ENCODE measurements at regions not wholly inside any gene's neighbourhood (a gene's known extent, or its start where the extent isn't known, plus 50 kb on each side); places are given as distances from the start of the nearest gene placed in this dataset.
A peak's percentile ranks its signal among the peaks of the same experiment; 100 is the strongest.

DNA sequence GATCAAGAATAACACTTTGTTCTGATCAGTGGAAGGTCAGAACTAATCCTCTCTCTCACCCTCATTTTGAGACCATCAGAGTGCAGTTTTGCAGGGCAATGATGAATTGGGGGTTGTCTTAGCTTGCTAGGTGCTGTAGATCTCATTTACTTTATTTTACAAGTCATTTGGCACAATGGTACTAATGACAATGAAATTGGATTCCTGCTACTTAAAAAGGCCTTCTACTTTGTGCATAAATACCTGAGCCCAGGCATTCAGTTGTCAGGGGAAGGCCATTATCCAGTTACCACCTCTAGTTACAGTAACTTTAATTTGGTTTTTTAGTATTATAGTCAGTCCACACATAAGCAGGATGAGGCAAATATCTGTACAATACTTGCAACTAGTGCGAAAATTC is 240.0 kb downstream of the HDGFL1 start:
- no peak for DNase-seq (ENCODE audit: low spot score)

- DNase-seq (ENCODE audit: low spot score) = no peak
These were observed 249.8 kb downstream of the HDGFL1 start for GRCh38 chr6:22819209-22819608.

DNA sequence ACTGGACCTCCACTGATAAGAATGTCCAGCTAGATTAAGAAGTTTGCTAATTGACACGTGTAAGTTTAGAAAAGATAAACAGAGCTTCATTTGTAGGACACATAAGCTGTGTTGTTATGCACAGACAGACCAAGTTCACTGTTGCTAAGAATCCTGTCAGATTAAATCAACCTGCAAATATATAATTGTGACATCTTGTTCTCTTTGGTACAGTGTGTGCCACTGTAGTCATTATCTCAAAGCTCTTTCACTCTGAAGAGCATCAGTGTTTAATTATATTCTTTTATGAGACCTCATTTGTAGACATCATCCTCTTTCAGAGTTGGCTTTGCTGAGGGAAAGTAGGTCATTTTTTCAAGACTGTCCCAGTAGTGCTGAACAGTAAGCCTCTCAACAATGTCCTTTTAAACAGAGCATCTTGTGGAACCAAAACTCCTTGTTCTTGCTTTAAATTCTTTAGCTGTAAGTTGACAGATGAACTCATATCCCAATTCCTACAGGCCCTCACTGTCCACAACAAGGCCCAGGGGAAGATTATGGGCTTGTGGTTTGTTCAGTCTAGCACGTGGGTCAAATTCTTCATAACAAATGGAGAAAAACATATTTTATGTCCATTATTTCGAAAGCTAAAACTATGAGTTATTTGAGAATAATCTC is 252.4 kb downstream of the HDGFL1 start:
- no peak for DNase-seq (ENCODE audit: low spot score)

DNA sequence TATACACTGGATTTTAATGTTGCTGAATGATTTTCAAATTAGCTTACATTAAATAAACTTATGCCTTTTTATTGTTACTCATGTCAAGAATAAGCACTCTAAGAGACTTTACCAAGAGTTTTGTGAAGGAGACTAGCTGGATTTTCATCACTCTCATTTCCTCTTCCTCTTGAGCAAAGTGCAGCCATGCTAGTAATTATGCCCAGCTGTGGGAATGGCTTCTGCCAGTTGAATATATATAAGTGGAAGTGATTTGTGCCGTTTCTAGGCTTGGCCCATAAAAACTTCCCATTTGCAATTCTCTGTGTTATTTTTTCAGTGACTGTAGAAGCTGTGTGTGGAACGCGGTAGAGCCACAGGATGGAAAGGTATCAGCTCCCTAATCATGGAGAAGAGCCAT is 255.8 kb downstream of the HDGFL1 start:
- DNase-seq (ENCODE audit: low spot score) = no peak

- DNase-seq (ENCODE audit: low spot score) = no peak
These were observed 257.6 kb downstream of the HDGFL1 start for GRCh38 chr6:22826961-22827360.

DNA sequence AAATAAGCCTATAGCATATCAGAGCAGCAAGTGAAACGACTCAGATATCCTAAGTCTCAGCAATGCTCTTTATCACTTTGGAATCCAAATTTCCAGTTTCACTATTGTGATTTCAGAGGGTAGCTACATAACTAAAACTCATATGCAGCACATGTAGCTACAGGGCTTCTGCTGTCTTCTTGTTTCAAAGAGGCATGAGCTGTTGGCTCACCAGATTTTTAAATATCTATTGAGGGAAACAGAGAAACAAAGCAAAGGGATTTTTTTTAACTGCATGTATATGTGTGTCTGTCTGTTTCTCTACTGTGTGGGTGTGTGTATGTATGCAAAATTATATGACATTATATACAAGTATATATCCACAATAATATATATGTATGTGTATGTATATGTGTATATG is 258.4 kb downstream of the HDGFL1 start:
- no peak for DNase-seq (ENCODE audit: low spot score)

DNA sequence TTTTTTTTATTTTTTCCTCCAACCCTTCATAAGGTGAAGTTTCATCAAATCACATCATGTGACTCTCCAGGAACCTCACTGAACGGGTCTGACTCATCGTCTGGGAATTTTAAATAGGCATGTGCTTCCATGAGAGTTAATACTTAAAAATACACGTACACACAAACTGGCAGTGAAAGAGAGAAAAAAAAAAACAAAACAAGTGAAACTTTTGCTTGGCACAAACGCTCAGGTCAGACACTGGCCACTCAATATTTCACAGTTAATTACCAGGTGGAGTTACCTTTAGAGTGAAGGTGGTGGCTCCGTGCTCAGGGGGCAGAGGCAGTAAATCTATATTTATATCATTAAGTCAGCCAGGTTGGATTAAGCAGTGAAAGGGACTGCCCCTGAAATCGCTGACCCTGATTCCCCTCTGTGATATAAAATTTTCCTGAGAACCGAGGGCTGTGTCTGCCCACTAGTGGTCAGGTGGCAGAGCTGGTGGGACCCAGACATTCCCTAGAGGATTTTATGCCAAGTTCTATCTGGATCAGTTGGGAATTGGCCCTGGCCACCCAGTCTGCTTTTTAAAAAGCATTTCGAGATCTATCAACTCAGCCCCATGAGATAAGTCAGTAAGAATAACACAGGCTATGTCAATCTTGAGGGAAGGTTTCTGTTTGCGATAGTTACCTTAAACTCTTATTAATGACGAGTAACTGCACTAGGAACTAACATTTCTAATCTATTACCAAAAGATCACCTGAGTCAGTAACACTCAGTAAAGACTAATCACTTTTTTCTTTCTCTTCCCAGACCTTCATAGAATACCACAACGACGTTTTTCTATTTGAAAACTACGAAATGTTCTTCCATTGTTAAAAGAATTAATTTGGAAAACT is 259.1 kb downstream of the HDGFL1 start:
- DNase-seq (ENCODE audit: low spot score) = peak; percentile 96

DNA sequence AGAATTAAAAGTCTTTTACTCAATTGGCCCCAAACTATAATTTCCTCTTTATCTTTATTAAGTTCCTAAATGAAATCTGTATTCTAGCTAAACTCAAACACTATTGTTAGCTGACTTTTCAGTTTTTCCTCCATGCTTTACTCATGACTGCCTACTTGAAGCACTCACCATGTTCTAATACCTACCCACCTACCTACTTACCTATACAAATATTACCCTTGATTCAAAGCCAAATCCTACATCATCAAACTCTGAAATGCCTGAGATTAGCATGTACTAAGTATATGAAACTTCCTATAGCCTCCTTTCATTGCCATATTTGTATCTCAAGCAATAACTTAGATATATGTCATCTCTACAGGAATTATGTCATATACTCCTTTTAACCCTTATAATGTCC is 259.7 kb downstream of the HDGFL1 start:
- DNase-seq (ENCODE audit: low spot score) = no peak

- DNase-seq (ENCODE audit: low spot score) = no peak
These were observed 261.1 kb downstream of the HDGFL1 start for GRCh38 chr6:22830463-22830862.

DNA sequence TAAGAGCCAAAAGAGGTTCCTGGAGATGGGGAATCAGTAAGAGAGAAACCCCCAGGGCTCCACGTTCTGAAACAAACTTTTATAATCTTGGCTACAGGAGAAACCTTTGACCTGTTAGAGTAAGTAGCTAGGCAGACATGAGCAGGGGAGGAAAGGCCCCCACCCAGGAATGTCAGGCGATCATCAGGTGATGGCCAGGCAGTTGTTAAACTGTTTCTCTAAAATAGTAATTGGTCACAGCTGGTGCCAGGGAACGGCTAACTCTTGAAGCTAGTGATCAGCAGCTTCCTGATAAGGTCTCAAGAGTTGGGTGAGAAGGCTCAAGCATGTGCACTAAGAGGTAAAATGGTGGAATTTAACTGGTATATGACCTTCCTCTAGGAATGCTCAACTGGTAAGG is 263.8 kb downstream of the HDGFL1 start:
- no peak for DNase-seq (ENCODE audit: low spot score)

DNA sequence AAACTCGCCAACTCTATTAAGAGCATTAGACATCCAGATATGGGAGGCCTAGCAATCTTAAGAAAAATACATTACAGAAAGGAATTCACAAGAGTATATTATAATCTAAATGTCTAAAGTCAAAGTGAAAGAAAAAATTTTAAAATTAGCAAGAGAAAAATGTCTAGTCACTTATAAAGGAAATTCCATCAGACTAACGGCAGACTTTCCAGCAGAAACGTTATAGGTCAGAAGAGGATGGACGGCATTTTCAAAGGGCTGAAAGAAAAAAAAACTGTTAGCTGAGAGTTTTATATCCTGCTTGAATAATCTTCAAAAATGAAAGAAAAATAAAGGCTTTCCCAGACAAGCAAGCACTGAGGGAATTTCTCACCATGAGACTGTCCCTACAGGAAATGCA is 269.0 kb downstream of the HDGFL1 start:
- DNase-seq (ENCODE audit: low spot score) = no peak

DNA sequence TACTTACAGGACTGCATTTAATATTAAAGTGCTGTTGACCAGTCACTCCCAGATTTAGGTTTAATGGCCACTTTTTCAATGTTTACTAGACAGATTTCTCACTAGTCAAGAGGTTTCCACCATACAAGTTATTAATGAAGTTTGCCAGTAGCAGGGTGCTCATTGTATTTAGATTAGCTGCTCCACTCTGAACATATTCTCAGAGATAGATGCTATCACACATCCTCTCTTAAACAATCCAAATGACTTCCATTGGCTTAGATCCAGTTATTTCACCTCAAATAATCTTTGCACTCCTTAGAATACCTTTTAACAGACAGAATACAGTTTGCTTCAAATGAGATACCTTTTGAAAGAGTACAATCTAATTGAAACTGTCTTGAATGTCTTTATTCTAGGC is 276.1 kb downstream of the HDGFL1 start:
- no peak for DNase-seq (ENCODE audit: low spot score)

DNA sequence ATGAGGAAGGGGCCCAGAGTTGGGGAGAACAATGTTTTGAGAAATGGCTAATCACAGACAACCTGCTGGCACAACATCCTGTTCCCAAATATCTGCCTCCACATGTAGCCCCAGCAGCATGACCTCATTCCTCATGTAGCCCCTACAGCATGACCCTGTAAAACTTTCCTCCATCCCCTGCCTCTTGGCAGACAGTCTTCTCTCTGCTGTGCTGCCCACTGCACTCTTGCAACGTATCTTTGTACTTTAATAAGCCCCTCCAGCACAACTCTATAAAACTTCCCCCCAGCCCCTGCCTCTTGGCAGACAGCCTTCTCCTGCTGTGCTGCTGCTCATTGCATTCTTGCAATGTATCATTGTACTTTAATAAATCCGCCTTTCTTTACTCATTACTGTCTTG is 278.8 kb downstream of the HDGFL1 start:
- DNase-seq (ENCODE audit: low spot score) = no peak

GRCh38 chr6:22849921-22850320 is 280.6 kb downstream of the HDGFL1 start:
- no peak for DNase-seq (ENCODE audit: low spot score)

DNA sequence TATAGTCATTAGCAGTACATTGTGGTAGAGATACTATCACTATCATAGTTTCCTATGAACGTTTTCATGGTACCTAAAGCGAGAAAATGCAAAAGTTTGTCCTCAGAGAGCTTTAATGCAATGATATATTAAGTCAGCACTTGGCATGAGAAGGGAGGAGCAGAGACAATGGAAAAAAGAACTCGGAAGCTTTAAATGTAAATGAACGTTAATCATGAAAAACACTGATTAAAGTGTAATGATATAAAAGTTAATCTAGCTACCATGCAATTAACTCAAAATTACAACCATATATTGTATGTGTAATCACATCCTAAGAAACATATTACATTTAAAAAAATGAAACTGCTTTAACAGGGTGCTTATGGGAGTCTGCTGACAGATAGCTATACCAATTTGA is 282.7 kb downstream of the HDGFL1 start:
- DNase-seq (ENCODE audit: low spot score) = no peak

DNA sequence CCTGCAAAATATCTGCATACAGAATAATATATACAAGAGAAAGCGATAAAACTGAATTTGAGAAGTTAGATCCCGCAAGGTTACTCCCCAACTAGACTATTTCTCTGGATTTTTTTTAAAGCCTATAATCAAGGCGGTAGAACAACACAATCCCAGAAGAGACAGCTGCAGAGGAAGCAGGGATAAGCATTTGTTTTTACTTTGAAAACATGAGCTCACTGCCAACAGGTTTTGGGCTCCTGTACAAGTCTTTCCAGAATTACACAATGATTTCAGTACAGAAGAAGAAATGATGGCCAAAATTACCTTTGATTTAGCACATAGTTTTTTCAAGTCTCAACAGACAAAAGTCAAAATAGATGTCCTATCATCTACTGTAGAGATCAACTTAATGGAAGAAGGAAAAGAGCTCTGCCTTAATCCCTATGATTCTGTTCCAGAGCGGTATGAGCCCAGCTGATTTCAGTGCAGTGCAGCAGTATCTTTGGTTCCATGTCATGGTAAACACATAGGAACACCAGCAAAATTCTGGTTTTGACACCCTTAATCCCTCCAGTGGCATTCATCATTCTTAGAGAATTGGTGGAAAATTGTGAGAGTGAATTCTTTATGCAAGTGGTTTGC is 304.3 kb downstream of the HDGFL1 start:
- no peak for DNase-seq (ENCODE audit: low spot score)

GRCh38 chr6:22875845-22876244 is 306.5 kb downstream of the HDGFL1 start:
- DNase-seq (ENCODE audit: low spot score) = no peak

DNA sequence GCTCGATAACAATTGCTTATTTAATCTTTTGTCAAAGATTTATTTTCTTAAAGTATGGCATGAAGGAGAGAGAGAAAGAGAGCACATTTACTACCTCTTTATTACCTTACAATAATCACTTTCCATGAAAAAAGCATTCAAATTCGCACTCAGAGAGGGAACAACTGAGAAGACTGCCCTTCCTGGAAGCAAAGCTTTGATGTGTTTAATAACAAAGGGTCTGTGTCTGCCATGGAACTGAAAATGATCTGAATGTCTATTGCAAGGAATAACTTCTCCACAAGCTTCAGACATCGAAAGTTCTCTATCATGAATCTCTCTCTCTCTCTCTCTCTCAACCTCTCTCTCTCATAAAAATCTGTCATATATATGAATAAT is 308.9 kb downstream of the HDGFL1 start:
- DNase-seq (ENCODE audit: low spot score) = no peak

- no peak for DNase-seq (ENCODE audit: low spot score)
These were observed 309.3 kb downstream of the HDGFL1 start for GRCh38 chr6:22878706-22879105.

DNA sequence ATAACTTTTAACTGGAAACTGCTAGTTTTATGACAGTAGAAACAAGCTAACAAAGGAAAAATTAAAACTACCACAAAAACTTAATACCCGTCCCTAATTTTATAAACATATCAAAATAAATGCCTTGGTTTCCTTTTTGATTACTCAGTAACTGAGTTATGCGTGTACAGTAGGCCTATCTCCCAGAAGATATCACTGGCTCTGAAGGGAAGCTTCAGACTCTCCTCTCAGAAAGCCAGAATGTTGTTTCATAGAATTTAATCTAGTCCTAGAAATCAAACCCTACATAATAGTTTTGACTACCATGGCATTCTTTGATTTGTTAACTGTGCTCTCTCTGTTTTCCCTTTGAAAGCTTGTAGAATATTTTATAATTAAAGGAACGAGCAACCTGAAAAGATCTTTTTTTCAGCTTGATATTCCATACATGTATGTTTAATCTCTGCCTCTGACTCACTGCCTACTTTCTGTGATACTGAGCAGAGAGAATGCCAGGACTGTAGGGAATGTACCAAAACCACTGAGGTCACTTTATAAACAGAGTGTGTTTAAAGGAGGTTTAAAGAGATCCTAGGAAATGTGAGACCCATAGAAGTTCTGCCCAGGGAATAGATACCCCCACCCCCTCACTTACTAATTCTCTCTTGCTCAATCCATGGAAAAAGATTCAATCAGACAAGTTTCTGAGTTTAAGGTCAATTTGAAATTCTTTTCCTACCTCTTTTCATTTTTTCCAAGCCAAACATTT is 311.5 kb downstream of the HDGFL1 start:
- peak; percentile 23 for DNase-seq (ENCODE audit: low spot score)

DNA sequence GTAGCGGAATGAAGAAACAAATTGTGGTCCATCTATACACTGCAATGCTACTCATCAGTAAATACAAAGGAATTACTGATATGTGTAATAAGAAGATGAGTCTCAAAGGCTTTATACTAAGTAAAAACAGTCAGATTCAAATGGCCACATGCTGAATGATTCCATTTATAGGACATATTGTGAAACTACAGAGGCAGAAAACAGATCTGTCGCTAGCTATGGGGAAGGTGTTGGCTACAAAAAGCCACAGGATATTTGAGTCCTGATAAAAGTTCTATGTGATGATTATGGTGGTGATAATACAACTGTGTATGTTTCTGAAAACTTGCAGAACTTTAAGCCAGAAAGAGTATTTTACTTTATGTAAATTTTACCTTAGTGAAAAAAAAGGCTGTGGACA is 313.2 kb downstream of the HDGFL1 start:
- DNase-seq (ENCODE audit: low spot score) = no peak

- DNase-seq (ENCODE audit: low spot score) = no peak
These were observed 313.8 kb downstream of the HDGFL1 start for GRCh38 chr6:22883061-22883717.

Data from kidney capillary endothelial cell (primary cell).